OCI-LY3 (cell line): ENCODE measurements at regions not wholly inside any gene's neighbourhood (a gene's known extent, or its start where the extent isn't known, plus 50 kb on each side); places are given as distances from the start of the nearest gene placed in this dataset.

Source experiments
- H2AFZ ChIP-seq: fragments of 200-600, 300-600 bp; shearing (Covaris generic); 2 replicates; pipeline ENCODE4 v1.6.0; 2014; ENCODE audit warnings: antibody characterized with exemption, low read depth, low read length
- H3K27ac ChIP-seq: fragments of 200-600, 300-600 bp; sonication (generic); 2 replicates; pipeline ENCODE4 v1.5.1; 2014; ENCODE audit warnings: mild to moderate bottlenecking, low read length, moderate library complexity, mixed read lengths
- H3K27me3 ChIP-seq: fragments of 200-600, 300-600 bp; sonication (generic); 2 replicates; pipeline ENCODE4 v1.6.1; 2014; ENCODE audit warnings: low read depth, low read length, mixed read lengths
- H3K36me3 ChIP-seq: fragments of 200-600, 300-600 bp; sonication (generic); replicated peaks from 2 replicates; pipeline ENCODE3; 2014; ENCODE audit warnings: low read depth, low read length, mixed read lengths
- H3K4me1 ChIP-seq: fragments of 300-600, 200-600 bp; sonication (generic); 2 replicates; pipeline ENCODE4 v1.6.1; 2014; ENCODE audit warnings: low read length, mixed read lengths
- H3K4me2 ChIP-seq: fragments of 200-600, 300-600 bp; sonication (generic); 2 replicates; pipeline ENCODE4 v1.6.1; 2014; ENCODE audit warnings: low read length, mixed read lengths
- H3K4me3 ChIP-seq: fragments of 300-600, 200-600 bp; sonication (generic); 2 replicates; pipeline ENCODE4 v1.5.1; 2014; ENCODE audit warnings: antibody characterized with exemption, mild to moderate bottlenecking, low read length, moderate library complexity
- H3K79me2 ChIP-seq: fragments of 300-600, 200-600 bp; shearing (Covaris generic); 2 replicates; pipeline ENCODE4 v1.6.1; 2014; ENCODE audit warnings: mild to moderate bottlenecking, low read length, mixed read lengths
- H3K9ac ChIP-seq: fragments of 300-600, 200-600 bp; shearing (Covaris generic); 2 replicates; pipeline ENCODE4 v1.6.0; 2014; ENCODE audit warnings: mild to moderate bottlenecking, low read length, moderate library complexity
- H3K9me3 ChIP-seq: fragments of 200-600, 300-600 bp; shearing (Covaris generic); 2 replicates; pipeline ENCODE4 v1.6.1; 2014; ENCODE audit warnings: low read length, mixed read lengths; ENCODE audit not compliant: insufficient read depth
- H4K20me1 ChIP-seq: fragments of 200-600, 300-600 bp; sonication (generic); 2 replicates; pipeline ENCODE4 v1.6.1; 2016; ENCODE audit warnings: low read length, mixed read lengths; ENCODE audit not compliant: insufficient read depth
- EZH2phosphoT487 ChIP-seq: fragments of 200-600 bp; shearing (Covaris generic); IDR thresholded peaks from 2 replicates; pipeline ENCODE4 v1.6.1; 2018; ENCODE audit warnings: antibody characterized with exemption, mixed run types, low read depth
- TF ChIP-seq, protein P1 (sequence below): fragments of 200-600, 300-600 bp; sonication (generic); IDR thresholded peaks from 2 replicates; pipeline ENCODE4 v1.5.1; 2014; ENCODE audit warnings: antibody characterized with exemption, low read length, low read depth

DNA sequence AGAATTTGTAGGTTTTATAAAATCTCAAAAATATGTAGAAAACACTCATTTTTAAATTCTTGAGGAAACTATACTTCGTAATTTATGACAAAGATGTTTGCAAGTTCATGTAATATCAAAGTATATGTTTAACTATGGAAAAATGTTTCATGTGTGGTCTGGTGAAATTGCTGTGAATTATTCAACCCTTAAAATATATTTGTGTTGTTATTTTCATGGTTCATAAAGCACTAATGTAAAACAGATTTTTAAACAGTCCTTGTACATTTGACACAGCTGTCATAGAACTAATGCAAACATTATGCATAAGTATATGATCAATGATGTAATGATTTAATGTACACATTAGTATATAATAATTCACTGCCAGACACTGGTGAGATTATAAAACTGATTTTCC is 83.1 kb upstream of the ARSJ start:
- Histone ChIP-seq H3K36me3 (no peaks in the 10 kb centered on the region), H3K9ac (no peak overlapping the region), H3K4me2 (no peak overlapping the region), H3K9me3 (no peaks in the 10 kb centered on the region), H3K4me1 (no peaks in the 10 kb centered on the region), H3K79me2 (no peaks in the 10 kb centered on the region), H3K27me3 (no peaks in the 10 kb centered on the region), H2AFZ (no peak overlapping the region), H3K4me3 (no peak overlapping the region), H3K27ac (no peak overlapping the region), H4K20me1 (no peaks in the 10 kb centered on the region)
- TF ChIP-seq, protein P1, sequence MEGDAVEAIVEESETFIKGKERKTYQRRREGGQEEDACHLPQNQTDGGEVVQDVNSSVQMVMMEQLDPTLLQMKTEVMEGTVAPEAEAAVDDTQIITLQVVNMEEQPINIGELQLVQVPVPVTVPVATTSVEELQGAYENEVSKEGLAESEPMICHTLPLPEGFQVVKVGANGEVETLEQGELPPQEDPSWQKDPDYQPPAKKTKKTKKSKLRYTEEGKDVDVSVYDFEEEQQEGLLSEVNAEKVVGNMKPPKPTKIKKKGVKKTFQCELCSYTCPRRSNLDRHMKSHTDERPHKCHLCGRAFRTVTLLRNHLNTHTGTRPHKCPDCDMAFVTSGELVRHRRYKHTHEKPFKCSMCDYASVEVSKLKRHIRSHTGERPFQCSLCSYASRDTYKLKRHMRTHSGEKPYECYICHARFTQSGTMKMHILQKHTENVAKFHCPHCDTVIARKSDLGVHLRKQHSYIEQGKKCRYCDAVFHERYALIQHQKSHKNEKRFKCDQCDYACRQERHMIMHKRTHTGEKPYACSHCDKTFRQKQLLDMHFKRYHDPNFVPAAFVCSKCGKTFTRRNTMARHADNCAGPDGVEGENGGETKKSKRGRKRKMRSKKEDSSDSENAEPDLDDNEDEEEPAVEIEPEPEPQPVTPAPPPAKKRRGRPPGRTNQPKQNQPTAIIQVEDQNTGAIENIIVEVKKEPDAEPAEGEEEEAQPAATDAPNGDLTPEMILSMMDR = no peak
- no peak for TF ChIP-seq EZH2phosphoT487

DNA sequence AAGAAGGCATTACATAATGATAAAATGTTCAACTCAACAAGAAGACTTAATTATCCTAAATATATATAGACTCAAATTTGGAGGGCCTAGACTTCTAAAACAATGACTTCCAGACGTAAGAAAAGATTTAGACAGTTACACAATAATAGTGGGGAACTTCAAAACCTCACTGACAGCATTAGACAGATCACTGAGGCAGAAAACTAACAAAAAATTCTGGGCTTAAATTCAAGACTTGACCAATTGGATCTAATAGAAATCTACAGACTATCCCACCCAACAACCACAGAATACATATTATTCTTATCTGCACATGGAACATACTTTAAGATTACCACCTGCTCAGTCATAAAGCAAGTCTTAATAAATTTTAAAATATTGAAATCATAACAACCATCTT is 93.3 kb upstream of the ARSJ start:
- no peaks in the 10 kb centered on the region for H3K79me2 ChIP-seq
- no peak overlapping the region for H3K9ac ChIP-seq
- H4K20me1 ChIP-seq = no peaks in the 10 kb centered on the region
- no peak overlapping the region for H2AFZ ChIP-seq
- H3K9me3 ChIP-seq = no peaks in the 10 kb centered on the region
- TF ChIP-seq, protein P1 = no peak
- no peak for TF ChIP-seq EZH2phosphoT487
- H3K27ac ChIP-seq = no peak overlapping the region
- no peak overlapping the region for H3K4me3 ChIP-seq
- H3K27me3 ChIP-seq = 0 out of 2 replicates have a peak, but pooled peaks cover 3% of the 10 kb centered on the region
- H3K4me1 ChIP-seq = peaks cover 3% of the 10 kb centered on the region; the same call in 1 of the 2 replicates
- no peak overlapping the region for H3K4me2 ChIP-seq
- H3K36me3 ChIP-seq = no peaks in the 10 kb centered on the region

DNA sequence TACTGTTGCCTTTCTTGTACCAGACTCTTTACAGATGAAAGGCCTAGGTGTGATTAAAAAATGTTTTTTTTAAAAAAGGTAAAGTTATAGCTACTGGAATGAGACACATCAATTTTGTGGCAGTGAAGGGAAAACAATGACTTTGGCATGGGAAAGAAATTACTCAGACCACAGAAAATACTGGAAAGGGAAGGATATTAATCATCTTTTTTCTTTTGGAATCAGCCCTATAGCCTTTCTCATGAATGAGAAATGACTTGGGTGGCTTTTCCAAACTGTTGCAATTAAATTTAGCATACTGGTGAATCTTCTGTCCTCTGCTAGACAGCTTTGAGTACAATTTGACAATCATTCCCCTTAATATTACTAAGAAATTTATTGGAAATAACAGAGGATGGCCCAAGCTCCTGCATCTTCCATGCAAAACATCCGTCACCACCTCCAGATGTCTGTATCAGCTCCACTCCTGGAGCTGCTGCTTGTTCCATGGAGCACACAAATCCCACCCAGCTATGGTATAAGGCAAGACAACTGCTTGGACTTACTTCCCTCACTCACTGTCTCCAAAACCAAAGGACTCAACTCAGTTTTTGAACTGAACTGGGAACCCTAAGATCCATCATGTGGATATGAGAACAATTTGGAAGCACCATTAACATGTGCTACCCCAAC is 97.6 kb upstream of the ARSJ start:
- Histone ChIP-seq H3K9ac (no peak overlapping the region), H3K4me2 (no peak overlapping the region)

DNA sequence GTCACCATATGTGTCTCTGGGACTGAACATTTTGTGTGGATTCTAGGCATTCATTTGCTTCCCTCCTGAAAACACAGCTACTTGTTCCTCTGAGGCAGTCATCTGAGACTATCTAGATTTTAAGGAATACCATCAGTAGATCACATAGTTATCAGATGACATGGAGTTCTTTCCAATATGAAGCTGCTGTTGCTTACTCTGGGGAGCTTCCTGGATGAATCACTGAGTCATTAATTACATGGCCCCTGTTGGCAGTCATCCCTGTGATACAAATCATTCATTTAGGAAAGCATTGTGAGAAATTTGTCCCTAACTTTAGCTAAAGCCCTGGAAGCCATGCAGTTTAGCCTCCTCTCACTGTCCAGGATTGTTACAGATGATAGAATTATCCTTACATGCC is 98.2 kb upstream of the ARSJ start:
- no peaks in the 10 kb centered on the region for H3K36me3 ChIP-seq
- H3K79me2 ChIP-seq = no peaks in the 10 kb centered on the region
- TF ChIP-seq, protein P1 = no peak
- TF ChIP-seq EZH2phosphoT487 = no peak
- H4K20me1 ChIP-seq = no peaks in the 10 kb centered on the region
- no peak overlapping the region for H3K9ac ChIP-seq
- H3K4me1 ChIP-seq = no peaks in the 10 kb centered on the region
- H2AFZ ChIP-seq = no peak overlapping the region
- no peak overlapping the region for H3K27ac ChIP-seq
- no peak overlapping the region for H3K4me2 ChIP-seq
- H3K27me3 ChIP-seq = no peaks in the 10 kb centered on the region
- H3K9me3 ChIP-seq = no peaks in the 10 kb centered on the region
- no peak overlapping the region for H3K4me3 ChIP-seq

More for the DNA sequence above, 97.6 kb upstream of the ARSJ start:
- TF ChIP-seq, protein P1 = no peak
- TF ChIP-seq EZH2phosphoT487 = no peak
- no peaks in the 10 kb centered on the region for H3K36me3 ChIP-seq
- no peak overlapping the region for H3K27ac ChIP-seq
- H3K27me3 ChIP-seq = no peaks in the 10 kb centered on the region
- no peak overlapping the region for H2AFZ ChIP-seq
- H3K9me3 ChIP-seq = no peaks in the 10 kb centered on the region
- no peaks in the 10 kb centered on the region for H3K4me1 ChIP-seq
- H4K20me1 ChIP-seq = no peaks in the 10 kb centered on the region
- H3K79me2 ChIP-seq = no peaks in the 10 kb centered on the region
- H3K4me3 ChIP-seq = no peak overlapping the region
